Spleen (tissue), 11 donors: ENCODE measurements at regions not wholly inside any gene's neighbourhood (a gene's known extent, or its start where the extent isn't known, plus 50 kb on each side); places are given as distances from the start of the nearest gene placed in this dataset.

Experiments used
- DNase-seq: peaks from one replicate; pipeline ENCODE4 v3.0.0-alpha.2; 2020
- H3K27ac ChIP-seq, 8 donors: fragments of 200-600 bp; sonication (generic) in 7 of 8; 1 replicate in 4 of 8; 2 replicates in 4 of 8; pipeline versions ENCODE4 v1.5.0 to v1.8.0; 2016 to 2021; ENCODE audit warnings: inconsistent platforms in 4 of 8, mild to moderate bottlenecking in 4 of 8, moderate library complexity in 1 of 8
- H3K27me3 ChIP-seq, 7 donors: fragments of 200-600 bp; sonication (generic) in 6 of 7; replicated peaks in 1 of 7; 1 replicate in 4 of 7; 2 replicates in 3 of 7; pipeline versions ENCODE4 v1.5.0 to v1.8.0; 2016 to 2021; ENCODE audit warnings: inconsistent platforms in 3 of 7, mild to moderate bottlenecking in 1 of 7
- H3K36me3 ChIP-seq, 6 donors: fragments of 200-600 bp; sonication (generic) in 5 of 6; 1 replicate in 4 of 6; 2 replicates in 2 of 6; pipeline versions ENCODE4 v1.5.0 to v1.8.0; 2016 to 2021; ENCODE audit warnings: inconsistent platforms in 2 of 6
- H3K4me1 ChIP-seq, 6 donors: fragments of 200-600 bp; sonication (generic) in 5 of 6; 1 replicate in 3 of 6; 2 replicates in 3 of 6; pipeline versions ENCODE4 v1.5.0 to v1.8.0; 2016 to 2021; ENCODE audit warnings: inconsistent platforms in 3 of 6
- H3K4me3 ChIP-seq, 8 donors: fragments of 200-600 bp; sonication (generic) in 7 of 8; 1 replicate in 4 of 8; 2 replicates in 4 of 8; pipeline versions ENCODE4 v1.5.0 to v1.8.0; 2016 to 2021; ENCODE audit warnings: inconsistent platforms in 4 of 8, mild to moderate bottlenecking in 4 of 8, moderate library complexity in 2 of 8
- H3K9me3 ChIP-seq, 8 donors: fragments of 200-600 bp; sonication (generic) in 7 of 8; 1 replicate in 4 of 8; 2 replicates in 4 of 8; pipeline versions ENCODE4 v1.5.0 to v1.8.0; 2016 to 2021; ENCODE audit warnings: inconsistent platforms in 4 of 8
- CTCF ChIP-seq, 11 experiments: fragments of 200-600 bp in 7 of 11; fragments of 450-650 bp in 4 of 11; sonication (generic) in 4 of 11; IDR thresholded peaks in 8 of 11; conservative IDR thresholded peaks in 3 of 11; 1 replicate in 7 of 11; 2 replicates in 4 of 11; pipeline versions ENCODE4 v1.4.0 to v1.8.0; 2016 to 2021; ENCODE audit warnings: antibody characterized with exemption in 11 of 11, inconsistent platforms in 4 of 11, mild to moderate bottlenecking in 1 of 11
- POLR2A ChIP-seq, 3 donors: fragments of 450-650 bp; IDR thresholded peaks; one replicate each; pipeline ENCODE4 v1.5.1; 2017; ENCODE audit warnings: antibody characterized with exemption in 3 of 3, mild to moderate bottlenecking in 1 of 3
- POLR2AphosphoS5 ChIP-seq, 3 donors: sonication (generic); formaldehyde crosslinking; IDR thresholded peaks; one replicate each; pipeline ENCODE4 v1.5.1; 2017; ENCODE audit warnings: antibody characterized with exemption in 3 of 3
- WGBS, 5 donors: extraction: QIAGEN DNeasy Blood & Tissue Kit in 3 of 5; methylation state at CpG; one replicate each; pipeline versions ENCODE4 v1.1.5 to v1.1.7; 2013 to 2018; 5-methylcytosine and 5-hydroxymethylcytosine counted together
- intact Hi-C: fragments of 100-400 bp; cut with DNase I; formaldehyde crosslinking; loops from one replicate; pipeline ENCODE4 v1.15.0; 2023; ENCODE audit warnings: low total_unique reads
- donor health status: healthy with polysubstance abuse.
- donor health status: DM: no; HTN: no; CAD: no; lungs with moderate emphysema.
- donor health status: DM: no; HTN: no; CAD: no.
- donor health status: Bipolar disorder and iron deficiency.
- donor health status: healthy.
- donor health status: DM: no; HTN: no; CAD: no.
- donor health status: DM: yes; HTN: yes; CAD: no.

GRCh38 chr7:116334555-116334954 is 124.2 kb downstream of the TES start:
- 90 to 95% (median 92%) methylated on average over 3 of the region's 3 CpGs for WGBS, 5 donors
- Histone ChIP-seq H3K4me1 (no peaks in the 10 kb centered on the region), H3K9me3 (no peaks in the 10 kb centered on the region), H3K4me3 (no peak overlapping the region), H3K27ac (no peak overlapping the region), H3K36me3 (no peaks in the 10 kb centered on the region), H3K27me3 (no peaks in the 10 kb centered on the region)
- no peak for DNase-seq
- TF ChIP-seq CTCF (IDR thresholded peaks at IDR 0.05 in 8 of 11, conservative IDR thresholded peaks at IDR 0.05 in 3 of 11) = no peak
- TF ChIP-seq POLR2A (IDR thresholded peaks at IDR 0.05) = no peak
- intact Hi-C loops = no loop called here

GRCh38 chr7:116337018-116337417 is 126.7 kb downstream of the TES start:
- Histone ChIP-seq H3K4me3 (no peak overlapping the region), H3K9me3 (no peaks in the 10 kb centered on the region), H3K36me3 (no peaks in the 10 kb centered on the region), H3K27me3 (no peaks in the 10 kb centered on the region), H3K4me1 (peaks cover 0 to 21% (median 7%) of the 10 kb centered on the region in 6 donors), H3K27ac (no peak overlapping the region)
- intact Hi-C loops = no loop called here
- DNase-seq = no peak
- WGBS, 5 donors = 66 to 88% (median 87%) methylated on average over 2 of the region's 2 CpGs
- no peak for TF ChIP-seq POLR2AphosphoS5 (IDR thresholded peaks at IDR 0.05)
- TF ChIP-seq POLR2A (IDR thresholded peaks at IDR 0.05) = no peak
- TF ChIP-seq CTCF (IDR thresholded peaks at IDR 0.05 in 8 of 11, conservative IDR thresholded peaks at IDR 0.05 in 3 of 11) = no peak

- Histone ChIP-seq H3K4me3 (no peak overlapping the region), H3K27ac (no peak overlapping the region), H3K36me3 (no peaks in the 10 kb centered on the region), H3K9me3 (no peaks in the 10 kb centered on the region), H3K4me1 (peaks cover 0 to 21% (median 7%) of the 10 kb centered on the region in 6 donors), H3K27me3 (no peaks in the 10 kb centered on the region)
- intact Hi-C loops = no loop called here
- TF ChIP-seq POLR2A (IDR thresholded peaks at IDR 0.05) = no peak
- no peak for TF ChIP-seq CTCF (IDR thresholded peaks at IDR 0.05 in 8 of 11, conservative IDR thresholded peaks at IDR 0.05 in 3 of 11)
- no peak for TF ChIP-seq POLR2AphosphoS5 (IDR thresholded peaks at IDR 0.05)
- DNase-seq = no peak
Observed at GRCh38 chr7:116337800-116338199, 127.5 kb downstream of the TES start.

- H3K4me1 ChIP-seq = peaks cover 0 to 21% (median 7%) of the 10 kb centered on the region in 6 donors
- intact Hi-C loops = no loop called here
- no peaks in the 10 kb centered on the region for H3K36me3 ChIP-seq
- no peak overlapping the region for H3K4me3 ChIP-seq
- 33 to 50% (median 42%) methylated on average over 3 of the region's 3 CpGs for WGBS, 5 donors
- no peak for TF ChIP-seq CTCF (IDR thresholded peaks at IDR 0.05 in 8 of 11, conservative IDR thresholded peaks at IDR 0.05 in 3 of 11)
- TF ChIP-seq POLR2A (IDR thresholded peaks at IDR 0.05) = no peak
- no peak for TF ChIP-seq POLR2AphosphoS5 (IDR thresholded peaks at IDR 0.05)
- H3K27ac ChIP-seq = peak overlapping the region in 7 of 8 donors; percentile 22 to 72 (median 59)
- DNase-seq = no peak
- no peaks in the 10 kb centered on the region for H3K27me3 ChIP-seq
- H3K9me3 ChIP-seq = no peaks in the 10 kb centered on the region
Observed at GRCh38 chr7:116339564-116339963, 129.2 kb downstream of the TES start.
